Parathyroid adenoma (tissue), 2 donors: ENCODE measurements at regions not wholly inside any gene's neighbourhood (a gene's known extent, or its start where the extent isn't known, plus 50 kb on each side); places are given as distances from the start of the nearest gene placed in this dataset.

ENCODE experiments used
- H2AFZ ChIP-seq: fragments of 300-600 bp; sonication (generic); one replicate; pipeline ENCODE4 v1.7.0; 2017; ENCODE audit warnings: antibody characterized with exemption, mild to moderate bottlenecking
- H3K27ac ChIP-seq: fragments of 300-600 bp; sonication (generic); one replicate; pipeline ENCODE4 v1.7.0; 2017
- H3K27me3 ChIP-seq: fragments of 300-600 bp; sonication (generic); one replicate; pipeline ENCODE4 v1.7.0; 2017; ENCODE audit warnings: low read length; ENCODE audit not compliant: control insufficient read depth, insufficient read depth
- H3K36me3 ChIP-seq: fragments of 300-600 bp; sonication (generic); one replicate; pipeline ENCODE4 v1.7.0; 2017; ENCODE audit warnings: low read length; ENCODE audit not compliant: control insufficient read depth, insufficient read depth
- H3K4me1 ChIP-seq: fragments of 300-600 bp; sonication (generic); one replicate; pipeline ENCODE4 v1.7.0; 2017; ENCODE audit warnings: control low read depth
- H3K4me2 ChIP-seq: fragments of 300-600 bp; sonication (generic); one replicate; pipeline ENCODE4 v1.7.0; 2017; ENCODE audit warnings: low read length
- H3K4me3 ChIP-seq: fragments of 300-600 bp; sonication (generic); one replicate; pipeline ENCODE4 v1.7.0; 2017; ENCODE audit warnings: low read depth, low read length
- H3K79me2 ChIP-seq: fragments of 300-600 bp; sonication (generic); one replicate; pipeline ENCODE4 v1.7.0; 2017; ENCODE audit warnings: control low read depth
- H3K9ac ChIP-seq: fragments of 300-600 bp; sonication (generic); one replicate; pipeline ENCODE4 v1.7.0; 2017; ENCODE audit warnings: mild to moderate bottlenecking
- H3K9me3 ChIP-seq: fragments of 300-600 bp; sonication (generic); one replicate; pipeline ENCODE4 v1.7.0; 2017; ENCODE audit warnings: low read length; ENCODE audit not compliant: control insufficient read depth
- CTCF ChIP-seq: fragments of 300-600 bp; sonication (generic); IDR thresholded peaks from one replicate; pipeline ENCODE4 v1.7.0; 2017; ENCODE audit warnings: antibody characterized with exemption, mild to moderate bottlenecking
- donor health status: primary hyperparathyroidism.

GRCh38 chr5:164170814-164171213 is 665.4 kb downstream of the MAT2B start:
- no peaks in the 10 kb centered on the region for H3K79me2 ChIP-seq
- H3K27ac ChIP-seq = no peak overlapping the region
- H3K9ac ChIP-seq = no peak overlapping the region
- H3K9me3 ChIP-seq = no peaks in the 10 kb centered on the region
- H3K27me3 ChIP-seq = no peaks in the 10 kb centered on the region
- no peak for TF ChIP-seq CTCF
- no peaks in the 10 kb centered on the region for H3K36me3 ChIP-seq
- H3K4me1 ChIP-seq = no peaks in the 10 kb centered on the region
- H3K4me2 ChIP-seq = no peak overlapping the region
- H3K4me3 ChIP-seq = no peak overlapping the region
- H2AFZ ChIP-seq = no peak overlapping the region

DNA sequence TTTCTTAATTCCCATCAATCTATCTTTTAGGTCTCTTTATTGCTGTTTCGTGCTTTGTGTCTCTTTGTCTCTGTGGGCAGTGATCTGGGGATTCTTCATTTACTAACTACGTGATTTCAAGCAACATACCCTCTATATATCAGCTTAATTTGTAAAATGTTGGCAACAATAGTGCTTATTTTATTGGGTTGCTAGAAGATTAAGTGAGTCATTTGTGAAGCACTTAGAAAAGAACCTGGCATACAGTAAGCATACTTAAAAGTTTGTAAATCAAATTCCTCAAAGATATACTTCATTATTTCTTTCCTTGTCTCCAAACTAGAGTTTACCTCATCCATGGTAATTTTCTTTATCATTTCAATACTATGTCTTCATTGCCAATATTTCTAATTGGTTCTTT is 669.7 kb downstream of the MAT2B start:
- Histone ChIP-seq H3K79me2 (no peaks in the 10 kb centered on the region), H3K27me3 (no peaks in the 10 kb centered on the region), H3K9me3 (no peaks in the 10 kb centered on the region), H3K9ac (no peak overlapping the region), H3K4me3 (no peak overlapping the region), H2AFZ (no peak overlapping the region), H3K4me2 (no peak overlapping the region), H3K4me1 (no peaks in the 10 kb centered on the region), H3K36me3 (no peaks in the 10 kb centered on the region), H3K27ac (no peak overlapping the region)
- TF ChIP-seq CTCF = no peak

- no peak overlapping the region for H3K4me2 ChIP-seq
- H3K4me1 ChIP-seq = no peaks in the 10 kb centered on the region
- H3K9ac ChIP-seq = no peak overlapping the region
- no peaks in the 10 kb centered on the region for H3K9me3 ChIP-seq
- no peak overlapping the region for H3K4me3 ChIP-seq
- H3K36me3 ChIP-seq = no peaks in the 10 kb centered on the region
- H3K79me2 ChIP-seq = no peaks in the 10 kb centered on the region
- no peak overlapping the region for H3K27ac ChIP-seq
- TF ChIP-seq CTCF = no peak
- no peaks in the 10 kb centered on the region for H3K27me3 ChIP-seq
- H2AFZ ChIP-seq = no peak overlapping the region
Measured at GRCh38 chr5:164179406-164179805, 674.0 kb downstream of the MAT2B start.

DNA sequence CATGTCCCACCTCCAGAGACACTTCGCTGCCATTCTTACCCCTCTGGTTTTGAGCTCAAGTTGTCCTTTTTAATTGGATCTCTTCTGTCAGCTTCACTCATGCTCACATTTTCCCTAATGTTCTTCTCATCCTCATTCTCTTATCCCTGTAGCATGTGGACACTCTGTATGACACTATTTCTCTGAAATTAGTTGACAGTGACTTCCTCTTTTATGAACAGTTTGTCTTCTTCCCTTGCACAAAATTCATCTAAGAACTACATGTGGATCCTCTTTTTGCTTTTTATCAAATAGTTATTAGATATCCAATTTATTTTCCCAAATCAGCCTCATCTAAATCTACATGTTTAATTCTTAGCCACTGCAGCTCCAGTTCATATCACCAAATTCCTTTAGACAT is 676.2 kb downstream of the MAT2B start:
- no peak for TF ChIP-seq CTCF
- no peak overlapping the region for H2AFZ ChIP-seq
- no peaks in the 10 kb centered on the region for H3K4me1 ChIP-seq
- no peak overlapping the region for H3K27ac ChIP-seq
- H3K79me2 ChIP-seq = no peaks in the 10 kb centered on the region
- H3K27me3 ChIP-seq = no peaks in the 10 kb centered on the region
- no peak overlapping the region for H3K4me2 ChIP-seq
- no peaks in the 10 kb centered on the region for H3K9me3 ChIP-seq
- H3K9ac ChIP-seq = no peak overlapping the region
- no peaks in the 10 kb centered on the region for H3K36me3 ChIP-seq
- no peak overlapping the region for H3K4me3 ChIP-seq

DNA sequence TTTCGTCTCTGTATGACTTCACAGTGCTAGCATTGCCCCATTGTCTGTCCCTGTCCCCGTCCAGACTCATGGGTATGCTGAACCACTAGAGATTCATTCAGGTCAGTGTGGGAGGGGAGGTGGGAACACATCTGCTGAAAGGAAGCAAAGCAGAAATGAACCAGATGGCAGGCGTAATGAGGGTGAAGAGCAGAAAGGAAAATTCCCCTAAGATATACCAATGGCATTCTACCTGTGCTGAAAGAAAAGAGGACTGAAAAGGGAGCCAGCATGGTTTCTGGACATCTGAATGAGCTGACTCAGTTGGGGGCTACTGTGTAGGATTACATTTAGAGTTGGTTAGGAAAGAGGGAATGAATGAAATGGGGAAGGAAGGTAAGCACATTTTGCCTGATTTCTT is 678.7 kb downstream of the MAT2B start:
- H3K79me2 ChIP-seq = no peaks in the 10 kb centered on the region
- H2AFZ ChIP-seq = no peak overlapping the region
- H3K9ac ChIP-seq = no peak overlapping the region
- H3K36me3 ChIP-seq = no peaks in the 10 kb centered on the region
- TF ChIP-seq CTCF = no peak
- H3K9me3 ChIP-seq = no peaks in the 10 kb centered on the region
- no peaks in the 10 kb centered on the region for H3K27me3 ChIP-seq
- no peaks in the 10 kb centered on the region for H3K4me1 ChIP-seq
- no peak overlapping the region for H3K4me3 ChIP-seq
- no peak overlapping the region for H3K4me2 ChIP-seq
- H3K27ac ChIP-seq = no peak overlapping the region
